ENCODE measurements at regions not wholly inside any gene's neighbourhood (a gene's known extent, or its start where the extent isn't known, plus 50 kb on each side); places are given as distances from the start of the nearest gene placed in this dataset.

- TF ChIP-seq POLR2AphosphoS5 (IDR thresholded peaks at IDR 0.05; ENCODE audit: insufficient read depth, low read depth, low read length) = no peak
- no peak for TF ChIP-seq CTCF (IDR thresholded peaks at IDR 0.05; ENCODE audit: extremely low read depth in 1 of 2, insufficient read depth in 1 of 2, low read depth in 1 of 2, low read length in 2 of 2)
- no peak for TF ChIP-seq POLR2A (IDR thresholded peaks at IDR 0.05; ENCODE audit: low read depth, low read length)
- no peak for TF ChIP-seq EZH2 (IDR thresholded peaks at IDR 0.05; ENCODE audit: borderline replicate concordance, low read depth, low read length, severe bottlenecking)
- no peak for TF ChIP-seq MAX (IDR thresholded peaks at IDR 0.05; ENCODE audit: insufficient read depth, insufficient read length)
- no peak for TF ChIP-seq FOS (IDR thresholded peaks at IDR 0.05; ENCODE audit: borderline replicate concordance, insufficient read depth, low read length)
- no peak for TF ChIP-seq MYC (IDR thresholded peaks at IDR 0.05; ENCODE audit: low read depth, low read length)
- no peak for TF ChIP-seq GATA2 (IDR thresholded peaks at IDR 0.05; ENCODE audit: insufficient read depth, insufficient read length, low read depth, low read length)
- TF ChIP-seq JUN (IDR thresholded peaks at IDR 0.05; ENCODE audit: borderline replicate concordance, insufficient read depth, insufficient read length, low read depth) = no peak
Observed at GRCh38 chr14:37939442-37940028, 268.2 kb upstream of the SSTR1 start.
